WTC11 (cell line): ENCODE measurements at regions not wholly inside any gene's neighbourhood (a gene's known extent, or its start where the extent isn't known, plus 50 kb on each side); places are given as distances from the start of the nearest gene placed in this dataset.
"Not testable (repeated sequence)": the region's sequence is repeated elsewhere in the genome, so short reads cannot be mapped to it uniquely, and the experiment has no call there.

ENCODE experiments used
- ATAC-seq: fragments of 200-7000 bp; cut with Tn5 transposase; 2 replicates; pipeline ENCODE4 v1.10.0; 2021; ENCODE audit warnings: mild to moderate bottlenecking, moderate library complexity
- CTCF ChIA-PET: fragments of 300-600 bp; sonication (Branson Sonifier 250); formaldehyde crosslinking; loops from one replicate; lab custom pipeline; 2021; ENCODE audit warnings: antibody characterized with exemption; lab: Charles Lee
- POLR2A ChIA-PET: fragments of 350-600 bp; sonication (Branson Sonifier 250); formaldehyde crosslinking; loops from one replicate; lab custom pipeline; 2021; ENCODE audit warnings: antibody characterized with exemption; lab: Charles Lee
- DNase-seq: peaks from one replicate; pipeline ENCODE4 v3.0.0; 2021; ENCODE audit warnings: low spot score
- H3K27ac Mint-ChIP-seq: 2 replicates; pipeline ENCODE4 v1.8.0; 2021; ENCODE audit warnings: mixed read lengths
- H3K27me3 Mint-ChIP-seq: 2 replicates; pipeline ENCODE4 v1.8.0; 2021; ENCODE audit warnings: low read depth, mild to moderate bottlenecking, moderate library complexity, mixed read lengths
- H3K36me3 Mint-ChIP-seq: 2 replicates; pipeline ENCODE4 v1.8.0; 2021; ENCODE audit warnings: mixed read lengths
- H3K4me1 Mint-ChIP-seq: 2 replicates; pipeline ENCODE4 v1.8.0; 2022; ENCODE audit warnings: mixed read lengths
- H3K4me3 Mint-ChIP-seq: 2 replicates; pipeline ENCODE4 v1.8.0; 2021; ENCODE audit warnings: mild to moderate bottlenecking, moderate library complexity, mixed read lengths
- H3K9me3 Mint-ChIP-seq: 2 replicates; pipeline ENCODE4 v1.8.0; 2021; ENCODE audit warnings: mixed read lengths
- ARID4B ChIP-seq: sonication (generic); formaldehyde crosslinking; IDR thresholded peaks from 2 replicates; pipeline ENCODE4 v1.8.0; 2023; ENCODE audit warnings: missing genetic modification reagents, mild to moderate bottlenecking, borderline replicate concordance
- CTCF ChIP-seq: fragments of 200-600 bp; IDR thresholded peaks from 2 replicates; pipeline ENCODE4 v1.8.0; 2022; ENCODE audit warnings: antibody characterized with exemption
- FOXK1 ChIP-seq: sonication (generic); formaldehyde crosslinking; IDR thresholded peaks from 2 replicates; pipeline ENCODE4 v1.8.0; 2022; ENCODE audit warnings: mild to moderate bottlenecking, moderate library complexity, missing genetic modification reagents
- GABPB1 ChIP-seq: sonication (generic); formaldehyde crosslinking; IDR thresholded peaks from 2 replicates; pipeline ENCODE4 v1.8.1; 2023; ENCODE audit warnings: mild to moderate bottlenecking, missing genetic modification reagents
- IRF1 ChIP-seq: sonication (generic); formaldehyde crosslinking; IDR thresholded peaks from 2 replicates; pipeline ENCODE4 v1.8.0; 2023; ENCODE audit warnings: missing genetic modification reagents
- MXD4 ChIP-seq: fragments of 250-450 bp; sonication (Bioruptor Pico); IDR thresholded peaks from 2 replicates; pipeline ENCODE4 v1.8.0; 2021; ENCODE audit warnings: mild to moderate bottlenecking, moderate library complexity, borderline replicate concordance
- MYBL2 ChIP-seq: sonication (generic); formaldehyde crosslinking; IDR thresholded peaks from 2 replicates; pipeline ENCODE4 v1.8.1; 2023; ENCODE audit warnings: mild to moderate bottlenecking, moderate library complexity, missing genetic modification reagents
- NFYB ChIP-seq: sonication (generic); formaldehyde crosslinking; conservative IDR thresholded peaks from 2 replicates; pipeline ENCODE4 v1.8.0; 2022; ENCODE audit warnings: low read depth, missing genetic modification reagents
- ZNF232 ChIP-seq: sonication (generic); formaldehyde crosslinking; IDR thresholded peaks from 2 replicates; pipeline ENCODE4 v1.8.0; 2022; ENCODE audit warnings: mild to moderate bottlenecking, missing genetic modification reagents
- ZNF532 ChIP-seq: fragments of 250-450 bp; sonication (Bioruptor Pico); IDR thresholded peaks from 2 replicates; pipeline ENCODE4 v1.9.0; 2021; ENCODE audit warnings: mild to moderate bottlenecking, borderline replicate concordance
- ZNF671 ChIP-seq: fragments of 250-450 bp; sonication (Bioruptor Pico); IDR thresholded peaks from 2 replicates; pipeline ENCODE4 v1.8.0; 2021; ENCODE audit warnings: mild to moderate bottlenecking

DNA sequence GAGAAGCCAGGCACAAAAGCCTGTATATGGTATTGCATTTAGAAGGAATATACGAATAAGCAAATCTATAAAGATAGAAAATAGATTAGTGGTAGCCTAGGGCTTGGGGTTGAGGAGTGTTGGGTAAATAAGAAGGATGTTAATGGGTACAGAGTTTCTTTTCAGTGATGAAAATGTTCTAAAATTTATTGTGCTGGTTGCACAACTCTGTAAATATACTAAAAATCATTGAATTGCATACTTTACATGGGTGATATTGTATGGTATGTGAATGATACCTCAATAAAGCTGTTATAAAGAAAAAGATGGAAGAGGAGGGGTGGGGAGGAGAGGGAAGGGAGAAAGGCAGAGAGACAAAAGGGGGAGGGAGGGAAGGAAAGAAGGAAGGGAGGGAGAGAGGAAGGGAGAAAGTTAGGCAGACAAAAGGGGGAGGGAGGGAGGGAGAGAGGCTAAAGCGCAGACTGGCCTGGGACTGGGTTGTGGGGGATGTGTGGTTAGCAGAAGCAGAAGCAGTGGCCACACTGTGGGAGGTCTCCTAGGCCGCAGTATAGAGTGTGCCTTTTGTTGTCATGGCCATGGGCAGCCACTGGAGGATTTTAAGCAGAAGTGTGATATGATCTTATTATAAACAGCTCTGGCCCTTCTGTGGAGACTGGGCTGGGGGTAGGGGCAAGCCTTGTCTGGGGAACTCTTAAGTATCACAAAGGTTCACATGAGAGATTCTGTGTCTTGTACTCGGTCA is 73.6 kb upstream of the ELK3 start:
- peak; percentile 14 for DNase-seq
- ChIA-PET POLR2A (no interaction called here), CTCF (interaction anchor here (0.5 kb wide), 1 partner anchor 12 kb away, joined by 3 read pairs; no protein-coding TSS in a partner anchor)
- no peaks in the 10 kb centered on the region for H3K9me3 Mint-ChIP-seq
- no peak overlapping the region for H3K4me3 Mint-ChIP-seq
- no peaks in the 10 kb centered on the region for H3K27me3 Mint-ChIP-seq
- peak; percentile 67 for ATAC-seq
- peaks cover 18% of the 10 kb centered on the region for H3K4me1 Mint-ChIP-seq
- no peak overlapping the region for H3K27ac Mint-ChIP-seq
- no peak for TF ChIP-seq CTCF
- H3K36me3 Mint-ChIP-seq = no peaks in the 10 kb centered on the region

DNA sequence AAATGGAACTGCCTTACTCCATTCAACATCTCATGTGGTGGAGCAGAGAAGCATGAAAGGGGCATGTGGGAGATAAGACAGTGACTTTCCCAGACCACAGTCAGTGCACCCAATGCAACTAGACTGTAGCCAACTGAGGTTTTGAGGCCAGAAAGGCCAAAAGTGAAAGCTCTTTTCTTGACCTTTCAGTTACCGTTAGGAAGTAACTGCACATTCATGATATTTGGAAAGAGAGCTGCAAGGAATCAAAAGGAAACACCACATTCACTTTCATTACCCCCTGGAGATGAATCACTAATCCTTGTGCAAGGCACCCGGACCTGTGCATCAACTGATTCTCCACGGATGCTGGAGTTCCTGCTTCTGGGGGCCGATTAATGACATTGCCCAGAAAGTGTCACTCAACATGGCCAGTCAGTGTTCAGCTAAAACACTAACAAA is 72.9 kb upstream of the ELK3 start:
- CTCF ChIA-PET = no interaction called here
- TF ChIP-seq NFYB (CRISPR knock-in tag) = no peak
- TF ChIP-seq ARID4B = no peak
- no peak for TF ChIP-seq MYBL2
- TF ChIP-seq MXD4 (CRISPR knock-in tag) = no peak
- no peak for TF ChIP-seq IRF1 (CRISPR knock-in tag)
- TF ChIP-seq FOXK1 = no peak
- no peak for TF ChIP-seq ZNF232 (CRISPR knock-in tag)
- no peak for TF ChIP-seq ZNF671 (CRISPR knock-in tag)
- no peak for TF ChIP-seq ZNF532
- no peak for TF ChIP-seq GABPB1 (CRISPR knock-in tag)
- no peak for DNase-seq
- peaks cover 18% of the 10 kb centered on the region for H3K4me1 Mint-ChIP-seq
- no peak overlapping the region for H3K27ac Mint-ChIP-seq
- ATAC-seq = no peak
- H3K27me3 Mint-ChIP-seq = no peaks in the 10 kb centered on the region
- no peaks in the 10 kb centered on the region for H3K36me3 Mint-ChIP-seq
- H3K4me3 Mint-ChIP-seq = no peak overlapping the region
- no peaks in the 10 kb centered on the region for H3K9me3 Mint-ChIP-seq
- POLR2A ChIA-PET = no interaction called here

GRCh38 chr12:96128292-96128691 is 65.9 kb upstream of the ELK3 start:
- H3K4me3 Mint-ChIP-seq, H3K36me3 Mint-ChIP-seq, H3K27ac Mint-ChIP-seq, DNase-seq, ATAC-seq, CTCF ChIA-PET, H3K9me3 Mint-ChIP-seq, POLR2A ChIA-PET, H3K27me3 Mint-ChIP-seq: not testable (repeated sequence)
- peaks cover 14% of the 10 kb centered on the region for H3K4me1 Mint-ChIP-seq
